GM12891 (cell line): ENCODE measurements at regions not wholly inside any gene's neighbourhood (a gene's known extent, or its start where the extent isn't known, plus 50 kb on each side); places are given as distances from the start of the nearest gene placed in this dataset.

Experiments
- POLR2A ChIP-seq: IDR thresholded peaks from 2 replicates; pipeline ENCODE4 v1.6.1; 2011; ENCODE audit warnings: low read depth, low read length, control low read depth
- POLR2AphosphoS5 ChIP-seq: IDR thresholded peaks from 2 replicates; pipeline ENCODE4 v1.6.1; 2011; ENCODE audit warnings: low read depth, low read length, control low read depth
- TAF1 ChIP-seq: IDR thresholded peaks from 2 replicates; pipeline ENCODE4 v1.6.1; 2011; ENCODE audit warnings: low read depth, low read length, control low read depth

GRCh38 chr18:40037356-40037755 is 1917.7 kb upstream of the PIK3C3 start:
- TF ChIP-seq POLR2AphosphoS5 (no peak), POLR2A (no peak), TAF1 (no peak)
